ENCODE measurements at regions not wholly inside any gene's neighbourhood (a gene's known extent, or its start where the extent isn't known, plus 50 kb on each side); places are given as distances from the start of the nearest gene placed in this dataset.

GRCh38 chr4:131499141-131499873 is 1649.8 kb upstream of the PCDH10 start:
- Histone ChIP-seq H3K27ac (ENCODE audit: low read depth, low read length) (no peak overlapping the region), H3K79me2 (ENCODE audit: insufficient read depth, low read length) (no peaks in the 10 kb centered on the region), H3K4me3 (ENCODE audit: insufficient read depth, low read length) (no peak overlapping the region), H2AFZ (ENCODE audit: low read length) (no peak overlapping the region), H3K4me2 (ENCODE audit: insufficient read depth, low read length) (no peak overlapping the region), H3K9me3 (ENCODE audit: low read depth, low read length) (no peaks in the 10 kb centered on the region), H3K4me1 (ENCODE audit: insufficient read depth, low read length) (no peaks in the 10 kb centered on the region), H3K36me3 (ENCODE audit: insufficient read depth, low read length) (no peaks in the 10 kb centered on the region), H3K27me3 (ENCODE audit: insufficient read depth, low read length) (no peaks in the 10 kb centered on the region), H4K20me1 (ENCODE audit: insufficient read depth, low read length) (no peaks in the 10 kb centered on the region)
- no peak for DNase-seq (ENCODE audit: insufficient read length, low spot score, missing footprints)
- TF ChIP-seq CTCF (IDR thresholded peaks at IDR 0.05; ENCODE audit: extremely low read depth, low read depth, low read length), result no peak

DNA sequence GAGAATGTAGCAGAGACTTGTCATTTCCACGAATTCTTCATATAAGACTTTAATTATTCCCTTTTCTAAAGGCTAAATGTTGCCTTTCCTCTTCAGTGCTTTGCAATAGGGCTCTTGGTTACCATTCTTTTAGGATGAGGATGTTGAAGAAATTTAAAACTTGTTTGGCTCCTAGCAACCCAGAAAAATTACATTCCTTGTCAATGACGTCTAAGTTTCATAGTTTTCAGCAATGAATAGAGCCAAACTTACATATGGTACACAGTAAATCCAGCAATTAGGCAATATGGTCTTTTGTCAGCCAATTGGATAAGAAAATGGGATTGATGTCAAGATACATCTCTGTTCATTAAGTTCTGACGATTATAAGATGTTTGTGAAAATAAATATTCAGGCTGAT is 1639.6 kb upstream of the PCDH10 start:
- Histone ChIP-seq H3K27ac (ENCODE audit: low read depth, low read length) (no peak overlapping the region), H3K79me2 (ENCODE audit: insufficient read depth, low read length) (no peaks in the 10 kb centered on the region), H3K36me3 (ENCODE audit: insufficient read depth, low read length) (no peaks in the 10 kb centered on the region), H3K4me3 (ENCODE audit: insufficient read depth, low read length) (no peak overlapping the region), H3K4me2 (ENCODE audit: insufficient read depth, low read length) (no peak overlapping the region), H2AFZ (ENCODE audit: low read length) (no peak overlapping the region), H3K9me3 (ENCODE audit: low read depth, low read length) (peaks cover 2% of the 10 kb centered on the region), H3K4me1 (ENCODE audit: insufficient read depth, low read length) (no peaks in the 10 kb centered on the region), H4K20me1 (ENCODE audit: insufficient read depth, low read length) (no peaks in the 10 kb centered on the region), H3K27me3 (ENCODE audit: insufficient read depth, low read length) (no peaks in the 10 kb centered on the region)
- DNase-seq (ENCODE audit: insufficient read length, low spot score, missing footprints), result no peak
- no peak for TF ChIP-seq CTCF (IDR thresholded peaks at IDR 0.05; ENCODE audit: extremely low read depth, low read depth, low read length)

GRCh38 chr4:131526686-131527085 is 1622.4 kb upstream of the PCDH10 start:
- Histone ChIP-seq H3K36me3 (ENCODE audit: insufficient read depth, low read length) (no peaks in the 10 kb centered on the region), H3K9me3 (ENCODE audit: low read depth, low read length) (no peaks in the 10 kb centered on the region), H3K4me2 (ENCODE audit: insufficient read depth, low read length) (no peak overlapping the region), H2AFZ (ENCODE audit: low read length) (no peak overlapping the region), H3K4me3 (ENCODE audit: insufficient read depth, low read length) (no peak overlapping the region), H3K27ac (ENCODE audit: low read depth, low read length) (no peak overlapping the region), H4K20me1 (ENCODE audit: insufficient read depth, low read length) (no peaks in the 10 kb centered on the region), H3K79me2 (ENCODE audit: insufficient read depth, low read length) (no peaks in the 10 kb centered on the region), H3K4me1 (ENCODE audit: insufficient read depth, low read length) (no peaks in the 10 kb centered on the region), H3K27me3 (ENCODE audit: insufficient read depth, low read length) (no peaks in the 10 kb centered on the region)
- no peak for TF ChIP-seq CTCF (IDR thresholded peaks at IDR 0.05; ENCODE audit: extremely low read depth, low read depth, low read length)
- no peak for DNase-seq (ENCODE audit: insufficient read length, low spot score, missing footprints)

- no peak overlapping the region for H3K27ac ChIP-seq (ENCODE audit: low read depth, low read length)
- DNase-seq (ENCODE audit: insufficient read length, low spot score, missing footprints), result no peak
Observed at GRCh38 chr4:131531087-131531486, 1618.0 kb upstream of the PCDH10 start.

More at GRCh38 chr4:131531087-131531486, 1618.0 kb upstream of the PCDH10 start:
- Histone ChIP-seq H3K27me3 (ENCODE audit: insufficient read depth, low read length) (no peaks in the 10 kb centered on the region), H3K4me3 (ENCODE audit: insufficient read depth, low read length) (no peak overlapping the region), H2AFZ (ENCODE audit: low read length) (no peak overlapping the region), H3K79me2 (ENCODE audit: insufficient read depth, low read length) (no peaks in the 10 kb centered on the region), H3K36me3 (ENCODE audit: insufficient read depth, low read length) (no peaks in the 10 kb centered on the region), H3K4me2 (ENCODE audit: insufficient read depth, low read length) (no peak overlapping the region), H4K20me1 (ENCODE audit: insufficient read depth, low read length) (no peaks in the 10 kb centered on the region), H3K4me1 (ENCODE audit: insufficient read depth, low read length) (no peaks in the 10 kb centered on the region), H3K9me3 (ENCODE audit: low read depth, low read length) (no peaks in the 10 kb centered on the region)
- no peak for TF ChIP-seq CTCF (IDR thresholded peaks at IDR 0.05; ENCODE audit: extremely low read depth, low read depth, low read length)
